ENCODE measurements at regions not wholly inside any gene's neighbourhood (a gene's known extent, or its start where the extent isn't known, plus 50 kb on each side); places are given as distances from the start of the nearest gene placed in this dataset.

DNA sequence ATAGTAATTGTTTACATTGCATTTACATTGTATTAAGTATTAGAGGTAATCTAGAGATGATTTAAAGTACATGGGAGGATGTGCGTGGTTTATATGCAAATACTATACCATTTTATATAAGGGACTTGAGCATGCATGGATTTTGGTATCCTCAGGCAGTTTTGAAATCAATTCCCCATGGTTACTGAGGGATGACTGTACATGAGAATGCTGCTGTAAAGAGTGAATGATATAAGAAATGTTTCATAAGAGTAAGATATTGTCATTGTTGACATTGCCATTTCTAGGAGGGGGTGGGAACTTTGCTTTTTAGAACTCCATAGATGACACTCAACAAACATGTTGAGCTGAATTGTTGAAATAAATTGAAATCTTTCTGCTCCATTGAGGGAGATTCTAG lies 185.0 kb downstream of the SEMA6A start:
- TF ChIP-seq, protein P1, sequence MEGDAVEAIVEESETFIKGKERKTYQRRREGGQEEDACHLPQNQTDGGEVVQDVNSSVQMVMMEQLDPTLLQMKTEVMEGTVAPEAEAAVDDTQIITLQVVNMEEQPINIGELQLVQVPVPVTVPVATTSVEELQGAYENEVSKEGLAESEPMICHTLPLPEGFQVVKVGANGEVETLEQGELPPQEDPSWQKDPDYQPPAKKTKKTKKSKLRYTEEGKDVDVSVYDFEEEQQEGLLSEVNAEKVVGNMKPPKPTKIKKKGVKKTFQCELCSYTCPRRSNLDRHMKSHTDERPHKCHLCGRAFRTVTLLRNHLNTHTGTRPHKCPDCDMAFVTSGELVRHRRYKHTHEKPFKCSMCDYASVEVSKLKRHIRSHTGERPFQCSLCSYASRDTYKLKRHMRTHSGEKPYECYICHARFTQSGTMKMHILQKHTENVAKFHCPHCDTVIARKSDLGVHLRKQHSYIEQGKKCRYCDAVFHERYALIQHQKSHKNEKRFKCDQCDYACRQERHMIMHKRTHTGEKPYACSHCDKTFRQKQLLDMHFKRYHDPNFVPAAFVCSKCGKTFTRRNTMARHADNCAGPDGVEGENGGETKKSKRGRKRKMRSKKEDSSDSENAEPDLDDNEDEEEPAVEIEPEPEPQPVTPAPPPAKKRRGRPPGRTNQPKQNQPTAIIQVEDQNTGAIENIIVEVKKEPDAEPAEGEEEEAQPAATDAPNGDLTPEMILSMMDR (IDR thresholded peaks at IDR 0.05; ENCODE audit: borderline replicate concordance) = no peak
- Histone ChIP-seq H3K9me3 (replicated peaks) (no peaks in the 10 kb centered on the region), H3K4me3 (no peak overlapping the region), H3K27ac (replicated peaks) (peak overlapping the region; percentile 19), H3K27me3 (ENCODE audit: low read depth) (no peaks in the 10 kb centered on the region), H3K4me1 (peaks cover 9% of the 10 kb centered on the region), H3K36me3 (no peaks in the 10 kb centered on the region)
- intact Hi-C loops (cut with micrococcal nuclease) = no loop called here
- no peak for DNase-seq

- peaks cover 9% of the 10 kb centered on the region for H3K4me1 ChIP-seq
- no peaks in the 10 kb centered on the region for H3K27me3 ChIP-seq (ENCODE audit: low read depth)
- intact Hi-C loops (cut with micrococcal nuclease) = no loop called here
- H3K27ac ChIP-seq (replicated peaks) = peak overlapping the region; percentile 60
- no peaks in the 10 kb centered on the region for H3K36me3 ChIP-seq
- H3K9me3 ChIP-seq (replicated peaks) = no peaks in the 10 kb centered on the region
- no peak for DNase-seq
- TF ChIP-seq, protein P1 (IDR thresholded peaks at IDR 0.05; ENCODE audit: borderline replicate concordance) = peak; percentile 31
- H3K4me3 ChIP-seq = no peak overlapping the region
Measured at GRCh38 chr5:116388564-116389258, 185.9 kb downstream of the SEMA6A start.

DNA sequence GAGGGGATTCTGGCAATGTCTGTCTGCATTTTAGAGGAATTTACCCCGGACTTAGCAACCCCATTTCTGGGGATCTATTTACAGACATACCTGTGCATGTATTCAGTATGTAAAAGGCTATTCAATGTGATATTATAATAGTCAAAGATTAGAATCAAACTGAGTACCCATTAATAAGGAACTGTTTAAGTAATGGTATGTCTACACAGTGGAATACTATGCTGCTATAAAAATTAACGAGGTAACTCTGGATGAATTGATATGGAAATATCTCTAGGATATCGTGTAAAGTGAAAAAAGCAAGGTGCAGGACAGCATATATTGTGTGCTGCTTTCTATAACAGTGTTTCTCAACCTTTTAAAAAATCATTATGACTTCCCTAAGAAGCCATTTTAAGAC lies 186.9 kb downstream of the SEMA6A start:
- TF ChIP-seq, protein P1 (IDR thresholded peaks at IDR 0.05; ENCODE audit: borderline replicate concordance) = no peak
- intact Hi-C loops (cut with micrococcal nuclease) = no loop called here

GRCh38 chr5:116386633-116387032 lies 188.0 kb downstream of the SEMA6A start:
- TF ChIP-seq, protein P1 (IDR thresholded peaks at IDR 0.05; ENCODE audit: borderline replicate concordance) = no peak
- intact Hi-C loops (cut with micrococcal nuclease) = no loop called here
- H3K27me3 ChIP-seq (ENCODE audit: low read depth) = no peaks in the 10 kb centered on the region
- H3K4me3 ChIP-seq = no peak overlapping the region
- H3K36me3 ChIP-seq = no peaks in the 10 kb centered on the region
- no peak for DNase-seq
- H3K4me1 ChIP-seq = peaks cover 24% of the 10 kb centered on the region
- no peaks in the 10 kb centered on the region for H3K9me3 ChIP-seq (replicated peaks)
- no peak overlapping the region for H3K27ac ChIP-seq (replicated peaks)

More for the DNA sequence above, 186.9 kb downstream of the SEMA6A start:
- peaks cover 16% of the 10 kb centered on the region for H3K4me1 ChIP-seq
- no peak overlapping the region for H3K27ac ChIP-seq (replicated peaks)
- H3K9me3 ChIP-seq (replicated peaks) = no peaks in the 10 kb centered on the region
- no peaks in the 10 kb centered on the region for H3K36me3 ChIP-seq
- no peaks in the 10 kb centered on the region for H3K27me3 ChIP-seq (ENCODE audit: low read depth)
- no peak overlapping the region for H3K4me3 ChIP-seq
- DNase-seq = no peak

- no peaks in the 10 kb centered on the region for H3K27me3 ChIP-seq (ENCODE audit: low read depth)
- no peaks in the 10 kb centered on the region for H3K36me3 ChIP-seq
- no peak for DNase-seq
- no peaks in the 10 kb centered on the region for H3K9me3 ChIP-seq (replicated peaks)
- H3K4me1 ChIP-seq = peaks cover 17% of the 10 kb centered on the region
- intact Hi-C loops (cut with micrococcal nuclease) = no loop called here
- H3K4me3 ChIP-seq = no peak overlapping the region
- TF ChIP-seq, protein P1 (IDR thresholded peaks at IDR 0.05; ENCODE audit: borderline replicate concordance) = no peak
- H3K27ac ChIP-seq (replicated peaks) = peak overlapping the region; percentile 56
Measured at GRCh38 chr5:116382874-116383266, 191.8 kb downstream of the SEMA6A start.

Measured in left ventricle myocardium inferior (tissue), 1 donor.